Astrocyte (in vitro differentiated cells and primary cell): ENCODE measurements at regions not wholly inside any gene's neighbourhood (a gene's known extent, or its start where the extent isn't known, plus 50 kb on each side); places are given as distances from the start of the nearest gene placed in this dataset.

Experiments used
- EZH2 ChIP-seq: IDR thresholded peaks from 2 replicates; pipeline ENCODE4 v1.6.1; 2012; ENCODE audit warnings: mild to moderate bottlenecking, low read length, inconsistent platforms; ENCODE audit not compliant: insufficient read depth
- TF ChIP-seq, protein P1 (sequence below): IDR thresholded peaks from 2 replicates; pipeline ENCODE4 v1.5.1; 2011; ENCODE audit warnings: low read depth, mild to moderate bottlenecking, inconsistent platforms, low read length, moderate library complexity; ENCODE audit not compliant: insufficient read depth

DNA sequence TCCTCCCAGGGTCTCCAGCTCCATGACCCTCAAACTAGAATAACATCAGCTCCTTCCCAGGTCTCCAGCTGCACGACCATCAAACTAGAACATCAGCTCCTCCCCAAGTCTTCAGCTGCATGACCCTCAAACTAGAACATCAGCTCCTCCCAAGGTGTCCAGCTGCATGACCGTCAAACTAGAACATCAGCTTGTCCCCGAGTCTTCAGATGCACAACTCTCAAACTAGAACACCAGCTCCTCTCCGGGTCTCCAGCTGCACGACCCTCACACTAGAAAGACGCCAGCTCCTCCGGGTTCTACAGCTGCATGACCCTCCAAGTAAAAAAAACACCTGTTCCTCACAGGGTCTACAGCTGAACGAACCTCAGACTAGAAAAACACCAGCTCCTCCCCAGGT, 312.9 kb upstream of the TFPI start:
- TF ChIP-seq, protein P1, sequence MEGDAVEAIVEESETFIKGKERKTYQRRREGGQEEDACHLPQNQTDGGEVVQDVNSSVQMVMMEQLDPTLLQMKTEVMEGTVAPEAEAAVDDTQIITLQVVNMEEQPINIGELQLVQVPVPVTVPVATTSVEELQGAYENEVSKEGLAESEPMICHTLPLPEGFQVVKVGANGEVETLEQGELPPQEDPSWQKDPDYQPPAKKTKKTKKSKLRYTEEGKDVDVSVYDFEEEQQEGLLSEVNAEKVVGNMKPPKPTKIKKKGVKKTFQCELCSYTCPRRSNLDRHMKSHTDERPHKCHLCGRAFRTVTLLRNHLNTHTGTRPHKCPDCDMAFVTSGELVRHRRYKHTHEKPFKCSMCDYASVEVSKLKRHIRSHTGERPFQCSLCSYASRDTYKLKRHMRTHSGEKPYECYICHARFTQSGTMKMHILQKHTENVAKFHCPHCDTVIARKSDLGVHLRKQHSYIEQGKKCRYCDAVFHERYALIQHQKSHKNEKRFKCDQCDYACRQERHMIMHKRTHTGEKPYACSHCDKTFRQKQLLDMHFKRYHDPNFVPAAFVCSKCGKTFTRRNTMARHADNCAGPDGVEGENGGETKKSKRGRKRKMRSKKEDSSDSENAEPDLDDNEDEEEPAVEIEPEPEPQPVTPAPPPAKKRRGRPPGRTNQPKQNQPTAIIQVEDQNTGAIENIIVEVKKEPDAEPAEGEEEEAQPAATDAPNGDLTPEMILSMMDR: no peak
- no peak for TF ChIP-seq EZH2
